ENCODE measurements at regions not wholly inside any gene's neighbourhood (a gene's known extent, or its start where the extent isn't known, plus 50 kb on each side); places are given as distances from the start of the nearest gene placed in this dataset.

DNA sequence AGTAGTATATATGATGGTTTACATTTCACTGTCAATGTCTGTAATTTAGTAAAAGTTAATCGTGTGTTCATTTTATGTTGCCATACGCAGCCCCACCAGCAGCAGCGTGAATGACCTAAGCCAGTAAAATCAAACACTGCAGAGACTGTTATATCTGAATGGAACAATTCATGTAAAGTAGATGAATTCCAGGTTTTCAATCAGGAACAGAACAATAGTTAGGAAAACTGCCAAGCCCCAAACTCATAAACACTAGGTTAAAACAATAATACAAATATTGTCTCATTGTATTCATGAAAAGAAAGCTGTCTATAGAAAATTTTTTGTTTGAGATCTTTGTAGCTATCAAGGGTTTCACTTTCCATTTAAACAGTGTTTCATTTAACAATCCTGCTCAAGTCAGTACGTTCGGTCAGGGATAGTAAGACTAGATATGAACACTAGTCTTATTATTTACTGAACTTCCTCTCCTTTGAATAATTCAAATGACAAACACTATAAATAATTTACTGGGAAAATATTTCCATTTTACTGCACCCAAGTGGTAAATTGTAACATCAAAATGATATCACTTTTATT, 256.8 kb upstream of the FLRT2 start:
- Mint-ChIP-seq H3K36me3 (no peaks in the 10 kb centered on the region), H3K27ac (no peak overlapping the region), H3K27me3 (no peaks in the 10 kb centered on the region), H3K9me3 (no peaks in the 10 kb centered on the region), H3K4me3 (no peak overlapping the region), H3K4me1 (no peaks in the 10 kb centered on the region)
- ATAC-seq, result no peak

- Mint-ChIP-seq H3K27me3 (no peaks in the 10 kb centered on the region), H3K36me3 (no peaks in the 10 kb centered on the region), H3K9me3 (no peaks in the 10 kb centered on the region), H3K27ac (no peak overlapping the region), H3K4me1 (no peaks in the 10 kb centered on the region), H3K4me3 (no peak overlapping the region)
- ATAC-seq, result no peak
Measured at GRCh38 chr14:85273952-85274351, 256.0 kb upstream of the FLRT2 start.

DNA sequence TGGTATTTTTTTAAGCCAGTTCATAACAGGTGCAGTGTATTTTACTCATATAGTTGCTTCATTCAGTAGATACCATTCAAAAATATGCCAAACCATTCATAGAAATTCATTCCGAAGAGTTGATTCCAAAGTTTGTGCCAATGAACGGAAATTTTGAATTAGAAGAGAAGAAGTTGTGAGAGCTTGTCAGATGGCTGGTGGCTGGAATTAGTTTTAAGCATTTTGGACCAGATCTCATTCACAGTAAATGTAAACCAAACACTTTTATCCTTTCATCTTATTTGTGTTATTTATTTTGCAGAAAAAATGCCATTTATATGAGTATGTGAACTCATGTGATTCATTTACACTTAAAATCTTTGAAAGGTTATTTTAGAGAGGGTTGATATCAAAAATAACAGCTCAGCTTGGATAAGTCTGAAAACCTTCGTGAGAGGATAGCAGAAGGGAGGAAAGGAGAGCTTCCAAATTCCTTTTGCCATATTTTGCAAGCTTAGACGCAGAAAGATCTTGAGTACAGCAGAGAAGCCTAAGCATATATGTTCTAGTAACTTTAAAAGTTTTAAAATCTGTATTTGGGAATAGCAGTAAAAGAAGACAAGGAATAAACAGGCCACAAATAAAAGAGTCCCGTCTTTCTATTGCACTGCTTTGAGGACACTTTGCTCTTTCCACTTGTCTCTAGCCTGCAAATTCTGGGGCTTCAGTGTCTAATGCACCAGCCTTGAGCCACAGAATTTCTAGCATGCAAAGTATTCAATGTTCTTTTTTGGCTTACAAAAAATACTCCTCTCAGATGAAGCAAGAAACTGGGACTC, 253.6 kb upstream of the FLRT2 start:
- Mint-ChIP-seq H3K27me3 (no peaks in the 10 kb centered on the region), H3K9me3 (peaks cover 2% of the 10 kb centered on the region), H3K36me3 (no peaks in the 10 kb centered on the region)

GRCh38 chr14:85276979-85277228, 253.0 kb upstream of the FLRT2 start:
- no peaks in the 10 kb centered on the region for H3K27me3 Mint-ChIP-seq
- no peak overlapping the region for H3K27ac Mint-ChIP-seq
- no peak for ATAC-seq
- H3K4me1 Mint-ChIP-seq, result no peaks in the 10 kb centered on the region
- peaks cover 2% of the 10 kb centered on the region for H3K9me3 Mint-ChIP-seq
- H3K36me3 Mint-ChIP-seq, result no peaks in the 10 kb centered on the region
- H3K4me3 Mint-ChIP-seq, result no peak overlapping the region

More for the DNA sequence above, 253.6 kb upstream of the FLRT2 start:
- Mint-ChIP-seq H3K4me3 (no peak overlapping the region), H3K27ac (no peak overlapping the region), H3K4me1 (no peaks in the 10 kb centered on the region)
- no peak for ATAC-seq

GRCh38 chr14:85279407-85279806, 250.5 kb upstream of the FLRT2 start:
- Mint-ChIP-seq H3K9me3 (peaks cover 6% of the 10 kb centered on the region), H3K27me3 (no peaks in the 10 kb centered on the region), H3K4me1 (no peaks in the 10 kb centered on the region), H3K27ac (no peak overlapping the region), H3K4me3 (no peak overlapping the region), H3K36me3 (no peaks in the 10 kb centered on the region)
- ATAC-seq, result no peak

GRCh38 chr14:85280074-85280473, 249.9 kb upstream of the FLRT2 start:
- Mint-ChIP-seq H3K4me1 (no peaks in the 10 kb centered on the region), H3K4me3 (no peak overlapping the region), H3K9me3 (peaks cover 6% of the 10 kb centered on the region), H3K27ac (no peak overlapping the region), H3K36me3 (no peaks in the 10 kb centered on the region), H3K27me3 (no peaks in the 10 kb centered on the region)
- no peak for ATAC-seq

GRCh38 chr14:85281921-85282320, 248.0 kb upstream of the FLRT2 start:
- no peak for ATAC-seq
- H3K27ac Mint-ChIP-seq, result no peak overlapping the region

GRCh38 chr14:85288041-85288440, 241.9 kb upstream of the FLRT2 start:
- H3K27me3 Mint-ChIP-seq, result no peaks in the 10 kb centered on the region
- no peak for ATAC-seq
- no peak overlapping the region for H3K4me3 Mint-ChIP-seq
- H3K36me3 Mint-ChIP-seq, result no peaks in the 10 kb centered on the region
- H3K4me1 Mint-ChIP-seq, result no peaks in the 10 kb centered on the region
- H3K27ac Mint-ChIP-seq, result no peak overlapping the region
- peaks cover 5% of the 10 kb centered on the region for H3K9me3 Mint-ChIP-seq

More at GRCh38 chr14:85281921-85282320, 248.0 kb upstream of the FLRT2 start:
- Mint-ChIP-seq H3K36me3 (no peaks in the 10 kb centered on the region), H3K4me1 (no peaks in the 10 kb centered on the region), H3K4me3 (no peak overlapping the region), H3K9me3 (peaks cover 6% of the 10 kb centered on the region), H3K27me3 (no peaks in the 10 kb centered on the region)

- no peak overlapping the region for H3K4me3 Mint-ChIP-seq
- no peaks in the 10 kb centered on the region for H3K4me1 Mint-ChIP-seq
- no peaks in the 10 kb centered on the region for H3K36me3 Mint-ChIP-seq
- H3K27ac Mint-ChIP-seq, result no peak overlapping the region
- H3K27me3 Mint-ChIP-seq, result no peaks in the 10 kb centered on the region
- H3K9me3 Mint-ChIP-seq, result peaks cover 5% of the 10 kb centered on the region
- ATAC-seq, result no peak
Measured at GRCh38 chr14:85291731-85292130, 238.2 kb upstream of the FLRT2 start.

- no peaks in the 10 kb centered on the region for H3K36me3 Mint-ChIP-seq
- ATAC-seq, result no peak
- H3K4me1 Mint-ChIP-seq, result no peaks in the 10 kb centered on the region
- peaks cover 5% of the 10 kb centered on the region for H3K9me3 Mint-ChIP-seq
- H3K27me3 Mint-ChIP-seq, result no peaks in the 10 kb centered on the region
- H3K4me3 Mint-ChIP-seq, result no peak overlapping the region
- no peak overlapping the region for H3K27ac Mint-ChIP-seq
Measured at GRCh38 chr14:85293612-85294234, 236.2 kb upstream of the FLRT2 start.

- H3K4me3 Mint-ChIP-seq, result no peak overlapping the region
- H3K27ac Mint-ChIP-seq, result no peak overlapping the region
- peaks cover 11% of the 10 kb centered on the region for H3K9me3 Mint-ChIP-seq
- no peaks in the 10 kb centered on the region for H3K27me3 Mint-ChIP-seq
- ATAC-seq, result no peak
- no peaks in the 10 kb centered on the region for H3K4me1 Mint-ChIP-seq
- no peaks in the 10 kb centered on the region for H3K36me3 Mint-ChIP-seq
Measured at GRCh38 chr14:85295318-85295717, 234.6 kb upstream of the FLRT2 start.

DNA sequence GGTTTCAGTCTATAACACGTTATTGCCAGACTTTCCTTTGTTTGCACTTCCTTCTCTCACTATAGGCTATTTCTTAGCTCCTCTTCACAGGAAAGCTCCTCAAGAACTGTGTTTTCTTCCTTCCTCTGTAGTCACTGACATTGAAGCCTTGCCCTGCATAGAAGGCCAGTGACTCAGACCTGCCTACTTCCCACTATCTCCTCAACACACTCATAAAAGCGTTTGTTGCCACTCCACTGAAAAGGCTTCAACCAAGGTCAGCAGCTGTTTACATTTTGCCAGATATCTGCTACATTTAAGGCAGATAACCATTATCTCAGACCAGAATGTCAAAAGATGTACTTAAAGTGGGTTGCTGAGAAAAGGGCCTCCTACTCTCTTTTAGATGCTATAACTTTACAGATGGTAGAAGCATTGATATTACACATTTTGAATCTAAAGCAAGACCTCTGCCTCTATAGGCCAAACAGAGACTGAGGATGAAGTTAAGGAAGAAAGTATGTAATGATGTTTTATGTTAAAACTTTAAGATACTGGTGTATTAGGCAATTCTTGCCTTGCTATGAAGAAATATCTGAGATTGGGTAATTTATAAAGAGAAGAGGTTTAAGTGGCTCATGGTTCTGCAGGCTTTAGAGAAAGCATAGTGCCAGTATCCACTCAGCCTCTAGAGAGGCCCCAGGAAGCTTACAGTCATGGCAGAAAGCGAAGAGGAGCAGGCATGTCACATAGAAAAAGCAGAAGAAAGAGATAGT, 233.3 kb upstream of the FLRT2 start:
- Mint-ChIP-seq H3K4me3 (no peak overlapping the region), H3K9me3 (peaks cover 11% of the 10 kb centered on the region), H3K27me3 (no peaks in the 10 kb centered on the region), H3K4me1 (no peaks in the 10 kb centered on the region), H3K36me3 (no peaks in the 10 kb centered on the region), H3K27ac (no peak overlapping the region)
- ATAC-seq, result no peak

DNA sequence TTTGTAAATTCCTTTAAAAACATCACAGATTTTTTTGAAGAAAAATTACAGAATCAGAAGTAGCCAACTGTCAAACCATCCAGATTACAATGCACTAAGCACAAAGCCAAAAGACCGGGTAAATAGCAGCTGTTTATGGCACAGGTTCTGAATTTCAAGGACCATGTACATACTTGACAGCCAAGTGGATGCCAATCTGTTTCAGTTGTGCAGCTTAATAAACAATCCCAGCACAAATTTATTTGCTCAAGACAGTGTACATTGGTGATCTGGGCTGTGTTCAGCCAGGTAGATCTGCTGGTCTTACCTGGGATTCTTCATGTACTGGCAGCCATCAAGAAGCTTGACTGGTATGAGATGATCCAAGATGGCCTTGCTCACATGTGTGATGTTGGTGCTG, 229.8 kb upstream of the FLRT2 start:
- H3K9me3 Mint-ChIP-seq, result peaks cover 13% of the 10 kb centered on the region
- no peak overlapping the region for H3K27ac Mint-ChIP-seq
- no peak overlapping the region for H3K4me3 Mint-ChIP-seq
- ATAC-seq, result no peak
- H3K4me1 Mint-ChIP-seq, result no peaks in the 10 kb centered on the region
- H3K27me3 Mint-ChIP-seq, result no peaks in the 10 kb centered on the region
- no peaks in the 10 kb centered on the region for H3K36me3 Mint-ChIP-seq

GRCh38 chr14:85301506-85301905, 228.4 kb upstream of the FLRT2 start:
- Mint-ChIP-seq H3K4me3 (no peak overlapping the region), H3K4me1 (no peaks in the 10 kb centered on the region), H3K27ac (no peak overlapping the region), H3K9me3 (peaks cover 16% of the 10 kb centered on the region), H3K36me3 (no peaks in the 10 kb centered on the region), H3K27me3 (no peaks in the 10 kb centered on the region)
- ATAC-seq, result no peak

DNA sequence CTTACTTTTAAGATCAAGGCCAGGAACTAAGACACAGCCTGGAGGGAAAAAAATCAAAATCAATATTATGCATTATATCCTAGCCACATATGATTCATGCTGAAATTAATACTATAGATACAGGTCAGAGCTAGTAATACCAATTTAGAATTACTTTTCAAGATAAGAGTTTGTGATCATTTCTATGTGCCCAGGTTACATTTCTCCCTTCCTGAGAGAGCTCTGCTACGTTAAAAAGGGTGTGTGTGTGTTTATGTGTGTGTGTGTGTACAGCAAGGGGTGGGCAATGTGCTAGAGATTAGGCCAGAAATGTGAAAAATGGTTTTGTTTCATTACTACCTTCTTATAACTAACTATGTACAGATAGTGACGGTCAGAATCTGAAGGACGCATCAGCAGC, 223.9 kb upstream of the FLRT2 start:
- Mint-ChIP-seq H3K4me3 (no peak overlapping the region), H3K4me1 (no peaks in the 10 kb centered on the region), H3K27me3 (no peaks in the 10 kb centered on the region), H3K9me3 (peaks cover 15% of the 10 kb centered on the region), H3K27ac (no peak overlapping the region), H3K36me3 (no peaks in the 10 kb centered on the region)
- ATAC-seq, result no peak

All from stimulated activated memory B cell treated with anti-CD40 and anti-IgM and Interleukin-4, amounts not matched to agents 10 μg/mL and 1 μg/mL and 100 μg/mL, for 72 hours (primary cell).